Left lung (tissue), 4 donors: ENCODE measurements at regions not wholly inside any gene's neighbourhood (a gene's known extent, or its start where the extent isn't known, plus 50 kb on each side); places are given as distances from the start of the nearest gene placed in this dataset.

Experiments
- ATAC-seq: fragments of 200-7000 bp; cut with Tn5 transposase; one replicate; pipeline ENCODE4 v1.9.1; 2020; ENCODE audit warnings: moderate library complexity
- DNase-seq, 4 donors: peaks; one replicate each; pipeline ENCODE4 v3.0.0-alpha.2; 2013 to 2020
- H3K27ac ChIP-seq, 2 donors: fragments of 200-600 bp; sonication (generic) in 1 of 2; one replicate each; pipeline versions ENCODE4 v1.5.0 to v1.8.0; 2020 to 2021
- H3K27me3 ChIP-seq, 2 donors: fragments of 200-600 bp; sonication (generic) in 1 of 2; one replicate each; pipeline versions ENCODE4 v1.5.0 to v1.8.0; 2020 to 2021
- H3K36me3 ChIP-seq, 2 donors: fragments of 200-600 bp; sonication (generic) in 1 of 2; one replicate each; pipeline versions ENCODE4 v1.5.0 to v1.8.0; 2020 to 2021
- H3K4me1 ChIP-seq, 2 donors: fragments of 200-600 bp; one replicate each; pipeline ENCODE4 v1.8.0; 2021
- H3K4me3 ChIP-seq, 2 donors: fragments of 200-600 bp; sonication (generic) in 1 of 2; one replicate each; pipeline versions ENCODE4 v1.5.0 to v1.8.0; 2020 to 2021; ENCODE audit warnings: mild to moderate bottlenecking in 1 of 2
- H3K9me3 ChIP-seq, 2 donors: fragments of 200-600 bp; sonication (generic) in 1 of 2; one replicate each; pipeline versions ENCODE4 v1.5.0 to v1.8.0; 2020 to 2021
- CTCF ChIP-seq, 2 donors: fragments of 200-600 bp; sonication (generic) in 1 of 2; IDR thresholded peaks; one replicate each; pipeline versions ENCODE4 v1.5.0 to v1.8.0; 2021; ENCODE audit warnings: antibody characterized with exemption in 2 of 2
- intact Hi-C, 2 donors: fragments of 100-400 bp; cut with DNase I; formaldehyde crosslinking; loops; one replicate each; pipeline versions ENCODE4 v1.11.2 to v1.14.2; 2022
- donor health status: DM: no; HTN: yes; CAD: no.
- donor health status: DM: no; HTN: no; CAD: no.

DNA sequence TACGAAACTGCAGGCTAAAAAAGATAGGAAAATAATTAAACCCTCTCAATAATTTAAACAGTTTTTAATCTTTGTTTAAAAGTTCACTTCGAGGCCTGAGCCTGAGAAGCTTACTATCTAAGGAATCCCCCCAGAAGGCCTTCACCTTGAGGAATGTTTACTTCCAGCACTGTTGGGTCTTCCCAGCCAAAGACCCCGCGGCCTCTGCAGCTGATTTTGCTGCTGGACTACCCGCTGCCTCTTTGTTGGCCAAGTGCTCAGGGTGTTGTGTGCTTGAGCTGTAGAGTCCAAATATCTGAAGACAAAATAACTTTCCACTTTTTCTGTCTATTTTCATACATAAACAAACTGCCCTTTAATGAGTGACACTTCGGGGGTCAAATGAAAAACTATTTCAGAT, 292.7 kb downstream of the GLRX3 start:
- H3K4me1 ChIP-seq: no peaks in the 10 kb centered on the region
- H3K4me3 ChIP-seq: no peak overlapping the region
- no peaks in the 10 kb centered on the region for H3K36me3 ChIP-seq
- TF ChIP-seq CTCF (IDR thresholded peaks at IDR 0.05): no peak
- ATAC-seq (no peak), DNase-seq (no peak)
- H3K27me3 ChIP-seq: no peaks in the 10 kb centered on the region
- no peak overlapping the region for H3K27ac ChIP-seq
- intact Hi-C loops: no loop called here
- no peaks in the 10 kb centered on the region for H3K9me3 ChIP-seq

- no peaks in the 10 kb centered on the region for H3K27me3 ChIP-seq
- ATAC-seq (no peak), DNase-seq (no peak)
- intact Hi-C loops: no loop called here
- no peak overlapping the region for H3K27ac ChIP-seq
- H3K36me3 ChIP-seq: no peaks in the 10 kb centered on the region
- H3K4me3 ChIP-seq: no peak overlapping the region
- no peaks in the 10 kb centered on the region for H3K4me1 ChIP-seq
- no peak for TF ChIP-seq CTCF (IDR thresholded peaks at IDR 0.05)
- no peaks in the 10 kb centered on the region for H3K9me3 ChIP-seq
Observed at GRCh38 chr10:130429809-130430208, 293.6 kb downstream of the GLRX3 start.

DNA sequence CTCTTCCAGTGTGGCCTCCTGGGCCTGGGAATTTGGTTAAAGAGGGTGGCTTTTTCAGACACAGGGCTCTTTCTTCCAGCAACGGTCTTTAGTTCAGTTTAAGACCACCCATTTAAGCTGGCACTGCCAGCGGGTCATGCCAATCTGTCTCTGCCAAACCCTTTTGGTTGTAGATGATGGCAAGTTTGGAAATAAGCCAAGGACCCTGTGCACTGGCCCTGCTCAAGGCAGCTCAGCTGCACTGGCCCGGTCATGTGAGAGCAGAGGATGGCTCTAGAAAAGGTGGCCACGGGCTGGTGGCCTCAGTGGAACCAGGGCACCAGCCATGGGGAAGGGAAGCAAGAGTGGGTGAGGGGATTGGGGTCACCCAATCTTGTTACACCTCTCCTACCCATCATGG, 294.1 kb downstream of the GLRX3 start:
- Histone ChIP-seq H3K4me3 (no peak overlapping the region), H3K4me1 (no peaks in the 10 kb centered on the region), H3K9me3 (no peaks in the 10 kb centered on the region), H3K36me3 (no peaks in the 10 kb centered on the region), H3K27me3 (no peaks in the 10 kb centered on the region), H3K27ac (no peak overlapping the region)
- ATAC-seq: no peak
- no peak for TF ChIP-seq CTCF (IDR thresholded peaks at IDR 0.05)
- no peak for DNase-seq
- intact Hi-C loops: no loop called here

GRCh38 chr10:130430852-130431704, 294.9 kb downstream of the GLRX3 start:
- TF ChIP-seq CTCF (IDR thresholded peaks at IDR 0.05): no peak
- H3K9me3 ChIP-seq: no peaks in the 10 kb centered on the region
- intact Hi-C loops: no loop called here
- H3K36me3 ChIP-seq: no peaks in the 10 kb centered on the region
- DNase-seq: no peak
- H3K27me3 ChIP-seq: no peaks in the 10 kb centered on the region
- H3K27ac ChIP-seq: no peak overlapping the region
- H3K4me3 ChIP-seq: no peak overlapping the region
- H3K4me1 ChIP-seq: no peaks in the 10 kb centered on the region
- no peak for ATAC-seq

GRCh38 chr10:130432271-130432670, 296.1 kb downstream of the GLRX3 start:
- Histone ChIP-seq H3K27ac (no peak overlapping the region), H3K4me1 (no peaks in the 10 kb centered on the region), H3K27me3 (no peaks in the 10 kb centered on the region), H3K9me3 (no peaks in the 10 kb centered on the region), H3K4me3 (no peak overlapping the region), H3K36me3 (no peaks in the 10 kb centered on the region)
- no peak for TF ChIP-seq CTCF (IDR thresholded peaks at IDR 0.05)
- no peak for ATAC-seq
- DNase-seq: no peak
- intact Hi-C loops: no loop called here
